ENCODE measurements at regions not wholly inside any gene's neighbourhood (a gene's known extent, or its start where the extent isn't known, plus 50 kb on each side); places are given as distances from the start of the nearest gene placed in this dataset.

DNA sequence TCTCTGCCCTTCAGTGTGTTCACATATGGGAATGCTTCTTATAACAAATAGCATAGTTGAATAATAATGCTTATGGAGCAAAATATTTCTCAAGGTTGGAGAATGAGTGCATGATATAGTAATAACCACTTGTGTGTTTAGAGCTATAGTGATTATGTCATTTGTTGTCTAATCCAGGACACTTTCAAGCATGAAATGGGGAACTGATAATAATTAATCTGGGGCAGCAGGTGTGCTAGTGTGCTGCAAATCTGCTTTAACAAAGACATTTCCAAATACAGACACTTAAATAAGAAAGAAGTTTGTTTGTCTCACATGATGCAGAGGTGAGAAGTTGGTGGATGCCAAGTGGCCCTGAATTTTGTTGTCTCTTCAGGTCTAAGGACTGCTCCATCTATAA is 579.3 kb upstream of the GRM7 start:
- DNase-seq = no peak
- Histone ChIP-seq H3K4me3 (no peak overlapping the region), H4K20me1 (ENCODE audit: insufficient read depth) (no peaks in the 10 kb centered on the region), H2AFZ (no peak overlapping the region), H3K9me2 (ENCODE audit: insufficient read depth) (0 out of 2 replicates have a peak, but pooled peaks cover 5% of the 10 kb centered on the region), H3K36me3 (ENCODE audit: low read depth) (no peaks in the 10 kb centered on the region), H3K27me3 (ENCODE audit: insufficient read depth, low read depth) (no peaks in the 10 kb centered on the region), H3K79me2 (ENCODE audit: low read depth) (no peaks in the 10 kb centered on the region), H3K4me1 (replicated peaks; ENCODE audit: insufficient read depth) (no peaks in the 10 kb centered on the region), H3K4me2 (no peak overlapping the region), H3K9me3 (ENCODE audit: insufficient read depth, low read depth) (no peaks in the 10 kb centered on the region), H3F3A (ENCODE audit: insufficient read depth, low read depth) (no peaks in the 10 kb centered on the region), H3K27ac (no peak overlapping the region)
- no peak for TF ChIP-seq EZH2 (IDR thresholded peaks at IDR 0.05; ENCODE audit: low read depth)
- ChIA-PET CTCF (no interaction called here), POLR2A (ENCODE audit: unreplicated experiment) (no interaction called here)
- BruUV-seq (replicated peaks) = no TSS peak
- intact Hi-C loops (cut with micrococcal nuclease; ENCODE audit: unreplicated experiment) = no loop called here

DNA sequence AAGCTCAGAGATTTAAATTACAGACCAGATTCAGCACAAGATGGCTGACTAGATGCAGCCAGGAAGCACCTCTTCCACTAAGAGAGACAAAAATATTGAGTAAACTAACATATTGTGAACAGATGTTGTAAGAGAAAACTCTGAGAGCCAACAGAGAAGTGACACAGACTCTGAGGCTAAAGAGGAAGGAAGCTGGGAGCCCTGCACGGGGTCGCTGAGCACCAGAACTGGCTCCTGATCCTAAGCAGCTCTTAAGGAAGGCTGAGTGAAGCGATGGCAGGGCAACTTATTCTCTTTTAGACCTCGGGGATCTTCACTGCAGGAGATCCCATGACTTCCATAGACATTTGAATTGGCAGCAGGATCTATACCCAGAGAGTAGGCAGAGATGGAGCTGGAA is 578.0 kb upstream of the GRM7 start:
- ChIA-PET CTCF (no interaction called here), POLR2A (ENCODE audit: unreplicated experiment) (no interaction called here)
- Histone ChIP-seq H3K4me2 (no peak overlapping the region), H3K4me3 (no peak overlapping the region), H3K4me1 (replicated peaks; ENCODE audit: insufficient read depth) (no peaks in the 10 kb centered on the region), H3K79me2 (ENCODE audit: low read depth) (no peaks in the 10 kb centered on the region), H3F3A (ENCODE audit: insufficient read depth, low read depth) (no peaks in the 10 kb centered on the region), H3K27ac (no peak overlapping the region), H3K9me2 (ENCODE audit: insufficient read depth) (0 out of 2 replicates have a peak, but pooled peaks cover 5% of the 10 kb centered on the region), H4K20me1 (ENCODE audit: insufficient read depth) (no peaks in the 10 kb centered on the region), H2AFZ (no peak overlapping the region), H3K9me3 (ENCODE audit: insufficient read depth, low read depth) (no peaks in the 10 kb centered on the region), H3K36me3 (ENCODE audit: low read depth) (no peaks in the 10 kb centered on the region), H3K27me3 (ENCODE audit: insufficient read depth, low read depth) (no peaks in the 10 kb centered on the region)
- BruUV-seq (replicated peaks) = no TSS peak
- TF ChIP-seq, protein P1, sequence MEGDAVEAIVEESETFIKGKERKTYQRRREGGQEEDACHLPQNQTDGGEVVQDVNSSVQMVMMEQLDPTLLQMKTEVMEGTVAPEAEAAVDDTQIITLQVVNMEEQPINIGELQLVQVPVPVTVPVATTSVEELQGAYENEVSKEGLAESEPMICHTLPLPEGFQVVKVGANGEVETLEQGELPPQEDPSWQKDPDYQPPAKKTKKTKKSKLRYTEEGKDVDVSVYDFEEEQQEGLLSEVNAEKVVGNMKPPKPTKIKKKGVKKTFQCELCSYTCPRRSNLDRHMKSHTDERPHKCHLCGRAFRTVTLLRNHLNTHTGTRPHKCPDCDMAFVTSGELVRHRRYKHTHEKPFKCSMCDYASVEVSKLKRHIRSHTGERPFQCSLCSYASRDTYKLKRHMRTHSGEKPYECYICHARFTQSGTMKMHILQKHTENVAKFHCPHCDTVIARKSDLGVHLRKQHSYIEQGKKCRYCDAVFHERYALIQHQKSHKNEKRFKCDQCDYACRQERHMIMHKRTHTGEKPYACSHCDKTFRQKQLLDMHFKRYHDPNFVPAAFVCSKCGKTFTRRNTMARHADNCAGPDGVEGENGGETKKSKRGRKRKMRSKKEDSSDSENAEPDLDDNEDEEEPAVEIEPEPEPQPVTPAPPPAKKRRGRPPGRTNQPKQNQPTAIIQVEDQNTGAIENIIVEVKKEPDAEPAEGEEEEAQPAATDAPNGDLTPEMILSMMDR (conservative IDR thresholded peaks at IDR 0.05) = no peak
- no peak for TF ChIP-seq EZH2 (IDR thresholded peaks at IDR 0.05; ENCODE audit: low read depth)
- intact Hi-C loops (cut with micrococcal nuclease; ENCODE audit: unreplicated experiment) = no loop called here
- DNase-seq = no peak

DNA sequence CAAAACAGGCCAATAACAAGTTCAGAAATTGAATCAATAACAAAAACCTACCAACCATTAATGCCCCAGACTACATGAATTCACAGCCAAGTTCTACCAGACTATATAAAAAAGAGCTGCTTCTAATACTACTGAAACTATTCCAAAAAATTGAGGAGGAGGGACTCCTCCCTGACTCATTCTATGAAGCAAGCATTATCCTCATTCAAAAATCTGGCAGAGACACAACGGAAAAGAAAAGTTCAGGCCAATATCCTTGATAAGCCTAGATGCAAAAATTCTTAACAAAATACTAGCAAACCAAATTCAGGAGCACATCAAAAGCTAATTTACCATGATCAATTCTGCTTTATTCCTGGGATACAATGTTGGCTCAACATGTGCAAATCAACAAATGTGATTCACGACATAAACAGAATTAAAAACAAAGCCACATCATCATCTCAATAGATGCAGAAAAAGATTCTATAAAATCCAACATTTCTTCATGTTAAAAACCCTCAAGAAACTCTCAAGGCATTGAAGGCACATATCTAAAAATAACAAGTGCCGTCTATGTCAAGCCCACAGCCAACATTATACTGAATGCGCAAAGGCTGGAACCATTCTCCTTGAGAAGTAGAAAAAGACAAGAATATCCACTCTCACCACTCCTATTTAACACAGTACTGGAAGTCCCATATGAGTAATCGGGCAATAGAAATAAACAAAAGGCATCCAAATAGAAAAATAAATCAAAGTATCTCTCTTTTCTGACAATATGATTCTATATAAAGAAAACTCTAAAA is 573.6 kb upstream of the GRM7 start:
- Histone ChIP-seq H3K79me2 (ENCODE audit: low read depth) (no peaks in the 10 kb centered on the region), H2AFZ (no peak overlapping the region), H4K20me1 (ENCODE audit: insufficient read depth) (no peaks in the 10 kb centered on the region), H3F3A (ENCODE audit: insufficient read depth, low read depth) (no peaks in the 10 kb centered on the region), H3K9me3 (ENCODE audit: insufficient read depth, low read depth) (no peaks in the 10 kb centered on the region), H3K36me3 (ENCODE audit: low read depth) (no peaks in the 10 kb centered on the region), H3K27ac (no peak overlapping the region), H3K9me2 (ENCODE audit: insufficient read depth) (0 out of 2 replicates have a peak, but pooled peaks cover 5% of the 10 kb centered on the region), H3K4me2 (no peak overlapping the region), H3K4me3 (no peak overlapping the region), H3K27me3 (ENCODE audit: insufficient read depth, low read depth) (no peaks in the 10 kb centered on the region), H3K4me1 (replicated peaks; ENCODE audit: insufficient read depth) (no peaks in the 10 kb centered on the region)
- intact Hi-C loops (cut with micrococcal nuclease; ENCODE audit: unreplicated experiment) = no loop called here
- BruUV-seq (replicated peaks) = no TSS peak
- TF ChIP-seq EZH2 (IDR thresholded peaks at IDR 0.05; ENCODE audit: low read depth) = no peak
- TF ChIP-seq, protein P1 (conservative IDR thresholded peaks at IDR 0.05) = no peak
- ChIA-PET POLR2A (ENCODE audit: unreplicated experiment) (no interaction called here), CTCF (no interaction called here)
- no peak for DNase-seq

DNA sequence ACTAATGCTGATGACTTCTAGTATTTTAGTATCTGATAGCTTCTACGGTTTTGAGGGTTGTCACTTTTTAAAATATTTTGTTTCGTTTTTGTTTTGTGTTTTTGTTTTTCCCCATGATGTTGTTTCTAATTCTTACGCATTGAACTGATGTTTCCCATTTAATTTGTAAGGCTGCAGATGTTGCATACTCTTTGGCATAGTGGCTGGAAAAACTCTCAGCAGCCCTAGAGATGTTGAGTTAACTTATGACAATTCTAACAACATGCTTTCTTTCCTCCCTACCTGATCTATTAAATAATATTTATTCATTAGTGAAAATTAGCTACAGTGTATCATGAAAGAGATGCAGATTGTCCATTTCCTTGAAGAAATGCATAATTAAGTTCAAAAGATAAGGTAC is 559.3 kb upstream of the GRM7 start:
- no peak overlapping the region for H2AFZ ChIP-seq
- 0 out of 2 replicates have a peak, but pooled peaks cover 6% of the 10 kb centered on the region for H4K20me1 ChIP-seq (ENCODE audit: insufficient read depth)
- H3K27me3 ChIP-seq (ENCODE audit: insufficient read depth, low read depth) = no peaks in the 10 kb centered on the region
- no peaks in the 10 kb centered on the region for H3K36me3 ChIP-seq (ENCODE audit: low read depth)
- H3F3A ChIP-seq (ENCODE audit: insufficient read depth, low read depth) = no peaks in the 10 kb centered on the region
- H3K4me2 ChIP-seq = no peak overlapping the region
- H3K9me2 ChIP-seq (ENCODE audit: insufficient read depth) = no peaks in the 10 kb centered on the region
- intact Hi-C loops (cut with micrococcal nuclease; ENCODE audit: unreplicated experiment) = no loop called here
- H3K79me2 ChIP-seq (ENCODE audit: low read depth) = no peaks in the 10 kb centered on the region
- no TSS peak for BruUV-seq (replicated peaks)
- TF ChIP-seq, protein P1 (conservative IDR thresholded peaks at IDR 0.05) = no peak
- no peak for TF ChIP-seq EZH2 (IDR thresholded peaks at IDR 0.05; ENCODE audit: low read depth)
- POLR2A ChIA-PET (ENCODE audit: unreplicated experiment) = no interaction called here
- DNase-seq = no peak
- H3K27ac ChIP-seq = no peak overlapping the region
- H3K9me3 ChIP-seq (ENCODE audit: insufficient read depth, low read depth) = no peaks in the 10 kb centered on the region
- no peak overlapping the region for H3K4me3 ChIP-seq
- no peaks in the 10 kb centered on the region for H3K4me1 ChIP-seq (replicated peaks; ENCODE audit: insufficient read depth)
- CTCF ChIA-PET = no interaction called here
